Smooth muscle cell (in vitro differentiated cells): ENCODE measurements at regions not wholly inside any gene's neighbourhood (a gene's known extent, or its start where the extent isn't known, plus 50 kb on each side); places are given as distances from the start of the nearest gene placed in this dataset.

Experiments
- DNase-seq: peaks from one replicate; lab custom pipeline; 2025; ENCODE audit not compliant: unreplicated experiment; lab: John Stamatoyannopoulos, UW
- H2AFZ ChIP-seq: fragments of 200-600 bp; sonication (generic); 2 replicates; pipeline ENCODE4 v1.6.0; 2016; ENCODE audit warnings: antibody characterized with exemption, low read depth, mild to moderate bottlenecking
- H3F3A ChIP-seq: fragments of 200-600 bp; sonication (generic); 2 replicates; pipeline ENCODE4 v1.6.0; 2017; ENCODE audit warnings: antibody characterized with exemption, low read depth
- H3K27ac ChIP-seq: fragments of 200-600 bp; sonication (generic); 2 replicates; pipeline ENCODE4 v1.5.1; 2016; ENCODE audit warnings: low read depth, mild to moderate bottlenecking
- H3K27me3 ChIP-seq: fragments of 200-600 bp; sonication (generic); 2 replicates; pipeline ENCODE4 v1.6.1; 2016; ENCODE audit warnings: low read depth, mild to moderate bottlenecking
- H3K36me3 ChIP-seq: fragments of 200-600 bp; sonication (generic); 2 replicates; pipeline ENCODE4 v1.5.1; 2016; ENCODE audit warnings: low read depth
- H3K4me1 ChIP-seq: fragments of 200-600 bp; sonication (generic); 2 replicates; pipeline ENCODE4 v1.5.1; 2016; ENCODE audit warnings: low read depth
- H3K4me2 ChIP-seq: fragments of 200-600 bp; sonication (generic); 2 replicates; pipeline ENCODE4 v1.6.0; 2016; ENCODE audit warnings: mild to moderate bottlenecking
- H3K4me3 ChIP-seq: fragments of 200-600 bp; sonication (generic); 2 replicates; pipeline ENCODE4 v1.5.1; 2016; ENCODE audit warnings: mild to moderate bottlenecking
- H3K79me2 ChIP-seq: fragments of 200-600 bp; sonication (generic); 2 replicates; pipeline ENCODE4 v1.6.0; 2016; ENCODE audit warnings: low read depth, mild to moderate bottlenecking
- H3K9ac ChIP-seq: fragments of 200-600 bp; sonication (generic); 2 replicates; pipeline ENCODE4 v1.6.0; 2016; ENCODE audit warnings: low read depth
- H3K9me3 ChIP-seq: fragments of 200-600 bp; sonication (generic); replicated peaks from 2 replicates; pipeline ENCODE4 v1.5.1; 2016; ENCODE audit warnings: low read depth
- H4K20me1 ChIP-seq: fragments of 200-600 bp; sonication (generic); 2 replicates; pipeline ENCODE4 v1.6.0; 2016; ENCODE audit warnings: low read depth
- CTCF ChIP-seq: fragments of 200-600 bp; sonication (generic); IDR thresholded peaks from 2 replicates; pipeline ENCODE4 v1.5.1; 2017; ENCODE audit warnings: borderline replicate concordance, mild to moderate bottlenecking, antibody characterized with exemption; ENCODE audit not compliant: insufficient read depth, poor library complexity, severe bottlenecking
- WGBS: methylation state at CpG from one replicate; pipeline ENCODE4 v1.1.7; 2016; ENCODE audit warnings: low lambda C conversion rate; 5-methylcytosine and 5-hydroxymethylcytosine counted together

GRCh38 chr16:80345701-80346100 is 195.1 kb upstream of the DYNLRB2 start:
- no peak for DNase-seq
- Histone ChIP-seq H3K9me3 (no peaks in the 10 kb centered on the region), H3F3A (no peaks in the 10 kb centered on the region), H3K27ac (no peak overlapping the region), H4K20me1 (no peaks in the 10 kb centered on the region), H3K79me2 (no peaks in the 10 kb centered on the region), H3K27me3 (peaks cover 8% of the 10 kb centered on the region), H3K4me2 (no peak overlapping the region), H3K36me3 (no peaks in the 10 kb centered on the region), H3K4me3 (no peak overlapping the region), H3K4me1 (peaks cover 12% of the 10 kb centered on the region), H2AFZ (no peak overlapping the region), H3K9ac (no peak overlapping the region)
- no peak for TF ChIP-seq CTCF
- WGBS, result 91% methylated on average over 3 of the region's 3 CpGs

DNA sequence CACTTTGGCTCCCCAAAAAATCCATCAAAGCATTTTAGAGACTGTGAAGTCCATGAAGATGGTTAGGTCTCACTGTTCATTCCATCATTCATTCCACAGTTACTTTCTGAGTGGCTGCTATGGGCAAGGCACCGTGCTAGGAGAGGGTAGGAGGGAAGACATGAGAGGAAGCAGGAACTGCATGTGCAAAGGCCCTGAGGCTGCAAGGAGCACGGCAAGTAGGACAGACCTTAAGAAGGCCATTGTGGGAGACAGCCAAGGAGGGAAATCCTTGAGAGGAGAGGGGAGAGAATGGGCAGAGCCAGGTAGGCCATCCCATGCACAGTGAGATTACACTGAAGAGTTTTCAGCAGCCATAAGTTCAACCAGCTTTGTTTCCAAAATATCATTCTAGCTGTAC is 196.2 kb upstream of the DYNLRB2 start:
- Histone ChIP-seq H3K27ac (no peak overlapping the region), H3K4me1 (peaks cover 12% of the 10 kb centered on the region), H3K36me3 (no peaks in the 10 kb centered on the region), H4K20me1 (no peaks in the 10 kb centered on the region), H3K9ac (no peak overlapping the region), H3K4me2 (no peak overlapping the region), H3K27me3 (peaks cover 19% of the 10 kb centered on the region), H3F3A (no peaks in the 10 kb centered on the region), H2AFZ (no peak overlapping the region), H3K79me2 (no peaks in the 10 kb centered on the region), H3K4me3 (no peak overlapping the region), H3K9me3 (no peaks in the 10 kb centered on the region)
- TF ChIP-seq CTCF, result no peak
- 98% methylated on average over 2 of the region's 2 CpGs for WGBS
- DNase-seq, result no peak

DNA sequence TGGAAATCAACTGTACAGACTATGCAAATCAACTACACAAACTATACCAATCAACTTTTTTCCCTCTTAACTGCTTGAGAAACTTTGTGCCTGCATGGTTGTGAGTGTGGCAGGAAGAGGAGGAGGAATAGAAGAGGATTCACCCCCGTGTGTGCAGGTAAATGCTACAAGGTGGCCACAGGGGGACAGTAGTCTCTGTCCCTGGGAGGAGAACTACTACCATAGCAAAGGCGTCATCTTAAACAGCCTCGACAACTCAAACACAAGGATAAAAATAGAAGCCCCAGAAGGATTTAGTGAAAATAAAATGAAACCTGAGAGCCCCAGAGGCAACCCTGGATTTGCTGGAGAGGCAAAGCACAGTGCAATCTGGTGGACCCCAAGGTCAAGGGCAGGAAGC is 199.5 kb upstream of the DYNLRB2 start:
- H3F3A ChIP-seq, result no peaks in the 10 kb centered on the region
- no peaks in the 10 kb centered on the region for H4K20me1 ChIP-seq
- no peak for TF ChIP-seq CTCF
- H3K27ac ChIP-seq, result no peak overlapping the region
- no peak for DNase-seq
- H3K4me3 ChIP-seq, result no peak overlapping the region
- H3K27me3 ChIP-seq, result peaks cover 33% of the 10 kb centered on the region
- H3K9ac ChIP-seq, result no peak overlapping the region
- no peaks in the 10 kb centered on the region for H3K36me3 ChIP-seq
- no peaks in the 10 kb centered on the region for H3K79me2 ChIP-seq
- no peak overlapping the region for H3K4me2 ChIP-seq
- WGBS, result 59% methylated on average over 3 of the region's 3 CpGs
- H3K4me1 ChIP-seq, result peaks cover 9% of the 10 kb centered on the region
- H3K9me3 ChIP-seq, result no peaks in the 10 kb centered on the region
- no peak overlapping the region for H2AFZ ChIP-seq

- DNase-seq, result no peak
- H3K27ac ChIP-seq, result no peak overlapping the region
- no peak overlapping the region for H3K4me2 ChIP-seq
- H2AFZ ChIP-seq, result no peak overlapping the region
- no peaks in the 10 kb centered on the region for H3F3A ChIP-seq
- H3K79me2 ChIP-seq, result no peaks in the 10 kb centered on the region
- H3K4me3 ChIP-seq, result no peak overlapping the region
- WGBS, result 78% methylated on average over 5 of the region's 5 CpGs
- no peaks in the 10 kb centered on the region for H3K36me3 ChIP-seq
- peaks cover 58% of the 10 kb centered on the region for H3K27me3 ChIP-seq
- TF ChIP-seq CTCF, result no peak
- H3K9me3 ChIP-seq, result no peaks in the 10 kb centered on the region
- no peaks in the 10 kb centered on the region for H4K20me1 ChIP-seq
- H3K9ac ChIP-seq, result no peak overlapping the region
- no peaks in the 10 kb centered on the region for H3K4me1 ChIP-seq
Measured at GRCh38 chr16:80337786-80338185, 203.0 kb upstream of the DYNLRB2 start.
